Parathyroid adenoma (tissue), 2 donors: ENCODE measurements at regions not wholly inside any gene's neighbourhood (a gene's known extent, or its start where the extent isn't known, plus 50 kb on each side); places are given as distances from the start of the nearest gene placed in this dataset.

ENCODE experiments used
- H2AFZ ChIP-seq: fragments of 300-600 bp; sonication (generic); one replicate; pipeline ENCODE4 v1.7.0; 2017; ENCODE audit warnings: antibody characterized with exemption, mild to moderate bottlenecking
- H3K27ac ChIP-seq: fragments of 300-600 bp; sonication (generic); one replicate; pipeline ENCODE4 v1.7.0; 2017
- H3K27me3 ChIP-seq: fragments of 300-600 bp; sonication (generic); one replicate; pipeline ENCODE4 v1.7.0; 2017; ENCODE audit warnings: low read length; ENCODE audit not compliant: control insufficient read depth, insufficient read depth
- H3K36me3 ChIP-seq: fragments of 300-600 bp; sonication (generic); one replicate; pipeline ENCODE4 v1.7.0; 2017; ENCODE audit warnings: low read length; ENCODE audit not compliant: control insufficient read depth, insufficient read depth
- H3K4me1 ChIP-seq: fragments of 300-600 bp; sonication (generic); one replicate; pipeline ENCODE4 v1.7.0; 2017; ENCODE audit warnings: control low read depth
- H3K4me2 ChIP-seq: fragments of 300-600 bp; sonication (generic); one replicate; pipeline ENCODE4 v1.7.0; 2017; ENCODE audit warnings: low read length
- H3K4me3 ChIP-seq: fragments of 300-600 bp; sonication (generic); one replicate; pipeline ENCODE4 v1.7.0; 2017; ENCODE audit warnings: low read depth, low read length
- H3K79me2 ChIP-seq: fragments of 300-600 bp; sonication (generic); one replicate; pipeline ENCODE4 v1.7.0; 2017; ENCODE audit warnings: control low read depth
- H3K9ac ChIP-seq: fragments of 300-600 bp; sonication (generic); one replicate; pipeline ENCODE4 v1.7.0; 2017; ENCODE audit warnings: mild to moderate bottlenecking
- H3K9me3 ChIP-seq: fragments of 300-600 bp; sonication (generic); one replicate; pipeline ENCODE4 v1.7.0; 2017; ENCODE audit warnings: low read length; ENCODE audit not compliant: control insufficient read depth
- TF ChIP-seq, protein P1 (sequence below): fragments of 300-600 bp; sonication (generic); IDR thresholded peaks from one replicate; pipeline ENCODE4 v1.7.0; 2017; ENCODE audit warnings: antibody characterized with exemption, mild to moderate bottlenecking
- donor health status: primary hyperparathyroidism.

DNA sequence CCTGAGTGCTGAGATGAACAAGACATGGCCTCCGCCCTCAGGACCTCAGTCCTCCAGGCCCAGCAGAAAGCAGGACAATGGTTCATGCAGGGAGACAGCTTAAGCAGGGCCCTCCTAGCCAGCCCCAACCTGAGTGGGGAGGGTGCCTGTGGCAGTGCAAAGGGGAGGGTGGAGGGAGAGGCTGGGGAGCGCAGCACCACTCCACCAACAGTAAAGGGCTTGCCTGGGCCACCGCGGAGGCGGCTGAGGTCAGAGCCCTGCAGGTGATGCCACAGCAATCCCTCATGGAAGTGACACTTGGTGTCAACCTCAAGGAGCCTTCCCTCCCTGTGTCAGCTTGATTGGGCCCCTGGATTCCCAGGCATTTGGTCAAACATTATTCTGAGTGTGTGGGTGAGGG, 89.0 kb upstream of the TCERG1L start:
- Histone ChIP-seq H3K27ac (no peak overlapping the region), H3K27me3 (no peaks in the 10 kb centered on the region), H3K36me3 (no peaks in the 10 kb centered on the region), H3K79me2 (no peaks in the 10 kb centered on the region), H3K9me3 (no peaks in the 10 kb centered on the region), H2AFZ (no peak overlapping the region), H3K4me3 (no peak overlapping the region), H3K4me2 (no peak overlapping the region), H3K9ac (no peak overlapping the region), H3K4me1 (no peaks in the 10 kb centered on the region)
- TF ChIP-seq, protein P1, sequence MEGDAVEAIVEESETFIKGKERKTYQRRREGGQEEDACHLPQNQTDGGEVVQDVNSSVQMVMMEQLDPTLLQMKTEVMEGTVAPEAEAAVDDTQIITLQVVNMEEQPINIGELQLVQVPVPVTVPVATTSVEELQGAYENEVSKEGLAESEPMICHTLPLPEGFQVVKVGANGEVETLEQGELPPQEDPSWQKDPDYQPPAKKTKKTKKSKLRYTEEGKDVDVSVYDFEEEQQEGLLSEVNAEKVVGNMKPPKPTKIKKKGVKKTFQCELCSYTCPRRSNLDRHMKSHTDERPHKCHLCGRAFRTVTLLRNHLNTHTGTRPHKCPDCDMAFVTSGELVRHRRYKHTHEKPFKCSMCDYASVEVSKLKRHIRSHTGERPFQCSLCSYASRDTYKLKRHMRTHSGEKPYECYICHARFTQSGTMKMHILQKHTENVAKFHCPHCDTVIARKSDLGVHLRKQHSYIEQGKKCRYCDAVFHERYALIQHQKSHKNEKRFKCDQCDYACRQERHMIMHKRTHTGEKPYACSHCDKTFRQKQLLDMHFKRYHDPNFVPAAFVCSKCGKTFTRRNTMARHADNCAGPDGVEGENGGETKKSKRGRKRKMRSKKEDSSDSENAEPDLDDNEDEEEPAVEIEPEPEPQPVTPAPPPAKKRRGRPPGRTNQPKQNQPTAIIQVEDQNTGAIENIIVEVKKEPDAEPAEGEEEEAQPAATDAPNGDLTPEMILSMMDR: no peak

DNA sequence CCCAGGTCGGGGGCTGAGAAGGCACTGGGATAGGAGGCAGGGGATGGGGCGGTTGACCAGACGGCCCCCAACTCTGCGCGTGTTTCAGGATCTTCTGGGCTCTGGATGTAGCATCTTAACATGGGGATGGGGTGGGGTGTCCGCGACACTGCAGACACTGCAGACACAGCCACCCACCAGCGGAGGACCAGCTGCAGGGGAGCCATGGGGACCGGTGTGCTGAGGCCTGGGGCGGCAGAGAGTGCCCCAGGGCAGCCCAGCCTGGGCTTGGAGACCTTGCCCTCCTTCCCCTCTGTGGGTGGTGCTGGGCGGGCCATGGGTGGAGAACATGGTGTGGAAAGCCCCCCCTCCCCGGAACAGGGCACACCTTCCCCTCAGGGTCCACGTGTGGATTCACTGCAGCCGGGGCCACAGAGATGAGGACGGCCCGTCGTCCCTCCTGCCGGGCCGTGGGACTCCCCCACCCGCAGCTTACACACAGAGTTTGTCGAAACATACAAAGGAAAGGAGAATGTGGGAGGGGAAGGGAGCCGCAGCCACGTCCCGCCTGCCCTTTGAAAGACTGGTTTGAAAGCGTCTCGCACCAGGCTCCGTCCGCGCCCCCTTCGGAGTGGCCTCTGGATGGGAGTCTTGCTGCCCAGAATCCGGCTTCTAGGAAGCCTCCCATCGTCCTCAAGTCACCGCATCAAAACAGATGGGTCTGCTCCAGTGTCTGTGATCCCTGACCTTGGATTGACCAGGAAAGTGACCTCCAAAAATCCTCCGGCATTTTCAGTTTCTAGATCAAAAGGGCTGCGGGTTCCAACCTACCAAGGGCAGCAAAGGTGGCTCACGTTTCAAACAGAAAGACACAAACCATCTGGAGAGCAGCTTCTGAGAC, 91.5 kb upstream of the TCERG1L start:
- no peaks in the 10 kb centered on the region for H3K9me3 ChIP-seq
- H3K79me2 ChIP-seq: no peaks in the 10 kb centered on the region
- no peaks in the 10 kb centered on the region for H3K4me1 ChIP-seq
- H3K27me3 ChIP-seq: no peaks in the 10 kb centered on the region
- H3K36me3 ChIP-seq: no peaks in the 10 kb centered on the region
- no peak overlapping the region for H3K4me2 ChIP-seq
- no peak overlapping the region for H2AFZ ChIP-seq
- no peak overlapping the region for H3K4me3 ChIP-seq
- no peak overlapping the region for H3K27ac ChIP-seq
- no peak overlapping the region for H3K9ac ChIP-seq
- TF ChIP-seq, protein P1: no peak

DNA sequence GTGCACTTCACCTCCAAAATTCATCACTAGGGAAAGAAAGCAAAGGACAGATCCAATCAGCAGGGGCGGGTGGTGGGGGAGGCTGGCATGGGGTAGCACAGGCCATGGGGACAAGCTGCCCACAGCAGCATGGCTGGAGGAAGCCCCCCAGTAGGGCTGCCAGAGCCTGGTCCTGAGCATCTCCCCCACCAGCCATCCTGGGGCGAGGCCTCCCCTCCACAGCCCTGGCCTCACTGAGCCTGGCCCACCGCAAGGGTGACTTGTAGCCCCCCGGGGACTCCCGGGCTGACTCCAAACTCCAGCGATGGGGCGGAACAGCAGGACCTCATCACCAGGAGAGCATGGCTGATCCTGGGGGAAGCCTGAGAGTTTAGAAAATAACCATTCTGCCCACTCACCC, 92.4 kb upstream of the TCERG1L start:
- TF ChIP-seq, protein P1: no peak
- no peaks in the 10 kb centered on the region for H3K79me2 ChIP-seq
- H3K4me1 ChIP-seq: no peaks in the 10 kb centered on the region
- no peak overlapping the region for H3K9ac ChIP-seq
- no peaks in the 10 kb centered on the region for H3K36me3 ChIP-seq
- no peak overlapping the region for H2AFZ ChIP-seq
- no peaks in the 10 kb centered on the region for H3K9me3 ChIP-seq
- no peak overlapping the region for H3K4me2 ChIP-seq
- H3K4me3 ChIP-seq: no peak overlapping the region
- no peak overlapping the region for H3K27ac ChIP-seq
- H3K27me3 ChIP-seq: no peaks in the 10 kb centered on the region

DNA sequence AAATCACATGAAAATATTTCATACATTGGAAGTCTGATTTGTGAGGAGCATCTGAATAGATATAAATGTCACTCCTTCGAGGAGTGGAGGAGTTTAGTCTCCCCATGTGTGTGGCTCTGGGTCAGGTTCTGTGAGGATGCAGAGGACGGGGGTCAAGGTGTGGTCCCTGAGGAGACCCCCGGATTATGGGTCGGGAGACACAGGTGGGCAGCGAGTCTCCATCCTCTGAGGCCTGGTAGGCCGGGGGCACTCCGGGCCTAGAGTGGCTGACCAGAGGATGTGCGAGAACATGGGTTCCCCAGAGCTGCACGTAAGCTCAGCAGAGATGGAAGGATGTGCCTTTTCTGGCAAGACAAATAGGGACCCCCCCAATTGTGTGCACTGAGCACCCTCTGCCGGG, 93.4 kb upstream of the TCERG1L start:
- Histone ChIP-seq H3K4me1 (no peaks in the 10 kb centered on the region), H3K4me3 (no peak overlapping the region), H3K9me3 (no peaks in the 10 kb centered on the region), H3K27ac (no peak overlapping the region), H3K4me2 (no peak overlapping the region), H3K27me3 (no peaks in the 10 kb centered on the region), H3K9ac (no peak overlapping the region), H2AFZ (no peak overlapping the region), H3K36me3 (no peaks in the 10 kb centered on the region), H3K79me2 (no peaks in the 10 kb centered on the region)
- TF ChIP-seq, protein P1: no peak
